ENCODE measurements at regions not wholly inside any gene's neighbourhood (a gene's known extent, or its start where the extent isn't known, plus 50 kb on each side); places are given as distances from the start of the nearest gene placed in this dataset.
"Not testable (repeated sequence)": the region's sequence is repeated elsewhere in the genome, so short reads cannot be mapped to it uniquely, and the experiment has no call there.

GRCh38 chr12:126042286-126042685 is 977.1 kb downstream of the AACS start:
- DNase-seq: no peak

GRCh38 chr12:126049501-126049900 is 984.3 kb downstream of the AACS start:
- DNase-seq: not testable (repeated sequence)

GRCh38 chr12:126051611-126052107 is 986.4 kb downstream of the AACS start:
- no peak for DNase-seq

GRCh38 chr12:126055521-126055920 is 990.3 kb downstream of the AACS start:
- DNase-seq: no peak

- DNase-seq: no peak
These were observed 996.5 kb downstream of the AACS start for GRCh38 chr12:126061777-126062176.

GRCh38 chr12:126064028-126064427 is 998.8 kb downstream of the AACS start:
- DNase-seq: no peak

GRCh38 chr12:126067626-126068329 is 1002.5 kb downstream of the AACS start:
- no peak for DNase-seq

GRCh38 chr12:126069549-126070165 is 1004.4 kb downstream of the AACS start:
- peak; percentile 36 for DNase-seq

GRCh38 chr12:126076515-126076914 is 1011.3 kb downstream of the AACS start:
- no peak for DNase-seq

GRCh38 chr12:126083926-126084325 is 1018.7 kb downstream of the AACS start:
- DNase-seq: no peak

GRCh38 chr12:126084480-126084879 is 1019.2 kb downstream of the AACS start:
- DNase-seq: no peak

GRCh38 chr12:126086242-126086641 is 1021.0 kb downstream of the AACS start:
- no peak for DNase-seq

- no peak for DNase-seq
These were observed 1022.5 kb downstream of the AACS start for GRCh38 chr12:126087692-126088091.

GRCh38 chr12:126093908-126094307 is 1028.7 kb downstream of the AACS start:
- no peak for DNase-seq

GRCh38 chr12:126095748-126096510 is 1030.7 kb downstream of the AACS start:
- DNase-seq: no peak

GRCh38 chr12:126106706-126107105 is 1041.5 kb downstream of the AACS start:
- no peak for DNase-seq

- DNase-seq: no peak
These were observed 1042.4 kb downstream of the AACS start for GRCh38 chr12:126107659-126108058.

- no peak for DNase-seq
These were observed 1043.0 kb downstream of the AACS start for GRCh38 chr12:126108247-126108646.

GRCh38 chr12:126112141-126112540 is 1046.9 kb downstream of the AACS start:
- DNase-seq: no peak

GRCh38 chr12:126112849-126113248 is 1047.6 kb downstream of the AACS start:
- DNase-seq: no peak

GRCh38 chr12:126114441-126114840 is 1049.2 kb downstream of the AACS start:
- DNase-seq: no peak

GRCh38 chr12:126117502-126117901 is 1052.3 kb downstream of the AACS start:
- DNase-seq: no peak

- DNase-seq: no peak
These were observed 1074.1 kb downstream of the AACS start for GRCh38 chr12:126139355-126139754.

- no peak for DNase-seq
These were observed 1079.4 kb downstream of the AACS start for GRCh38 chr12:126144603-126145002.

Measured in NCI-H1694 (cell line).